Neutrophil (primary cell): ENCODE measurements at regions not wholly inside any gene's neighbourhood (a gene's known extent, or its start where the extent isn't known, plus 50 kb on each side); places are given as distances from the start of the nearest gene placed in this dataset.

ENCODE experiments used
- H3K27ac ChIP-seq: fragments of 200-600 bp; sonication (generic); 2 replicates; pipeline ENCODE4 v1.5.1; 2016; ENCODE audit warnings: mild to moderate bottlenecking, moderate library complexity
- H3K27me3 ChIP-seq: fragments of 200-600 bp; sonication (generic); 2 replicates; pipeline ENCODE4 v1.6.0; 2016; ENCODE audit warnings: mild to moderate bottlenecking
- H3K36me3 ChIP-seq: fragments of 200-600 bp; sonication (generic); 2 replicates; pipeline ENCODE4 v1.5.1; 2017
- H3K4me1 ChIP-seq, 2 experiments: fragments of 200-600 bp in 1 of 2; sonication (generic) in 1 of 2; 1 replicate in 1 of 2; 2 replicates in 1 of 2; pipeline versions ENCODE4 v1.5.1 to v1.6.1; 2013 to 2016; ENCODE audit warnings: low read depth in 1 of 2, low read length in 1 of 2, mild to moderate bottlenecking in 1 of 2, moderate library complexity in 1 of 2; ENCODE audit not compliant: control insufficient read depth in 1 of 2, insufficient read depth in 1 of 2
- H3K4me3 ChIP-seq, 2 experiments: fragments of 200-600 bp in 1 of 2; sonication (generic) in 1 of 2; 1 replicate in 1 of 2; 2 replicates in 1 of 2; pipeline ENCODE4 v1.5.1; 2013 to 2016; ENCODE audit warnings: low read depth in 1 of 2, low read length in 1 of 2, mild to moderate bottlenecking in 1 of 2, moderate library complexity in 1 of 2
- H3K9me3 ChIP-seq: fragments of 200-600 bp; sonication (generic); 2 replicates; pipeline ENCODE4 v1.5.1; 2016
- CTCF ChIP-seq: fragments of 200-600 bp; sonication (generic); IDR thresholded peaks from 2 replicates; pipeline ENCODE4 v1.5.1; 2016; ENCODE audit warnings: antibody characterized with exemption

GRCh38 chr5:86879086-86879485 is 261.3 kb downstream of the COX7C start:
- H3K9me3 ChIP-seq: no peaks in the 10 kb centered on the region
- no peak overlapping the region for H3K4me3 ChIP-seq
- peaks cover 3% of the 10 kb centered on the region for H3K27me3 ChIP-seq
- H3K4me1 ChIP-seq: no peaks in the 10 kb centered on the region
- H3K36me3 ChIP-seq: no peaks in the 10 kb centered on the region
- no peak overlapping the region for H3K27ac ChIP-seq
- no peak for TF ChIP-seq CTCF

- no peak overlapping the region for H3K4me3 ChIP-seq
- no peaks in the 10 kb centered on the region for H3K4me1 ChIP-seq
- no peaks in the 10 kb centered on the region for H3K9me3 ChIP-seq
- no peaks in the 10 kb centered on the region for H3K27me3 ChIP-seq
- no peak overlapping the region for H3K27ac ChIP-seq
- H3K36me3 ChIP-seq: no peaks in the 10 kb centered on the region
- no peak for TF ChIP-seq CTCF
These were observed 262.6 kb downstream of the COX7C start for GRCh38 chr5:86880344-86880743.

- Histone ChIP-seq H3K27me3 (no peaks in the 10 kb centered on the region), H3K4me3 (no peak overlapping the region), H3K36me3 (no peaks in the 10 kb centered on the region), H3K9me3 (no peaks in the 10 kb centered on the region), H3K4me1 (no peaks in the 10 kb centered on the region), H3K27ac (no peak overlapping the region)
- no peak for TF ChIP-seq CTCF
These were observed 263.2 kb downstream of the COX7C start for GRCh38 chr5:86880785-86881492.

GRCh38 chr5:86881493-86882090 is 263.9 kb downstream of the COX7C start:
- no peaks in the 10 kb centered on the region for H3K9me3 ChIP-seq
- no peak overlapping the region for H3K27ac ChIP-seq
- no peaks in the 10 kb centered on the region for H3K4me1 ChIP-seq
- no peaks in the 10 kb centered on the region for H3K36me3 ChIP-seq
- TF ChIP-seq CTCF: no peak
- no peaks in the 10 kb centered on the region for H3K27me3 ChIP-seq
- H3K4me3 ChIP-seq: no peak overlapping the region

GRCh38 chr5:86884608-86885007 is 266.9 kb downstream of the COX7C start:
- Histone ChIP-seq H3K4me3 (no peak overlapping the region), H3K27ac (no peak overlapping the region), H3K36me3 (no peaks in the 10 kb centered on the region), H3K9me3 (no peaks in the 10 kb centered on the region), H3K4me1 (no peaks in the 10 kb centered on the region), H3K27me3 (no peaks in the 10 kb centered on the region)
- TF ChIP-seq CTCF: no peak
